Suprapubic skin (tissue), 4 donors: ENCODE measurements at regions not wholly inside any gene's neighbourhood (a gene's known extent, or its start where the extent isn't known, plus 50 kb on each side); places are given as distances from the start of the nearest gene placed in this dataset.

Experiments used
- DNase-seq, 2 donors: peaks; one replicate each; pipeline ENCODE4 v3.0.0-alpha.2; 2019; ENCODE audit warnings: low spot score in 2 of 2
- H3K27ac ChIP-seq: fragments of 200-600 bp; sonication (generic); one replicate; pipeline ENCODE4 v1.5.1; 2019
- H3K27me3 ChIP-seq: fragments of 200-600 bp; sonication (generic); one replicate; pipeline ENCODE4 v1.5.1; 2019
- H3K36me3 ChIP-seq: fragments of 200-600 bp; sonication (generic); one replicate; pipeline ENCODE4 v1.5.1; 2019
- H3K4me1 ChIP-seq: fragments of 200-600 bp; sonication (generic); one replicate; pipeline ENCODE4 v1.5.1; 2019
- H3K4me3 ChIP-seq: fragments of 200-600 bp; sonication (generic); one replicate; pipeline ENCODE4 v1.5.1; 2019; ENCODE audit warnings: mild to moderate bottlenecking
- H3K9me3 ChIP-seq: fragments of 200-600 bp; sonication (generic); one replicate; pipeline ENCODE4 v1.5.1; 2019
- CTCF ChIP-seq, 2 donors: fragments of 200-600 bp in 1 of 2; fragments of 450-650 bp in 1 of 2; sonication (generic) in 1 of 2; IDR thresholded peaks; one replicate each; pipeline ENCODE4 v1.5.1; 2016 to 2019; ENCODE audit warnings: antibody characterized with exemption in 2 of 2, mild to moderate bottlenecking in 1 of 2, moderate library complexity in 1 of 2
- EP300 ChIP-seq: sonication (generic); formaldehyde crosslinking; IDR thresholded peaks from one replicate; pipeline ENCODE4 v1.6.1; 2017; ENCODE audit warnings: antibody characterized with exemption
- POLR2A ChIP-seq, 2 donors: fragments of 450-650 bp; IDR thresholded peaks; one replicate each; pipeline ENCODE4 v1.6.1; 2017; ENCODE audit warnings: antibody characterized with exemption in 2 of 2, mild to moderate bottlenecking in 2 of 2, moderate library complexity in 2 of 2
- POLR2AphosphoS5 ChIP-seq, 3 donors: sonication (generic); formaldehyde crosslinking; IDR thresholded peaks; one replicate each; pipeline ENCODE4 v1.6.1; 2017; ENCODE audit warnings: antibody characterized with exemption in 3 of 3
- WGBS: methylation state at CpG from one replicate; pipeline ENCODE4 v1.1.5; 2018; 5-methylcytosine and 5-hydroxymethylcytosine counted together

DNA sequence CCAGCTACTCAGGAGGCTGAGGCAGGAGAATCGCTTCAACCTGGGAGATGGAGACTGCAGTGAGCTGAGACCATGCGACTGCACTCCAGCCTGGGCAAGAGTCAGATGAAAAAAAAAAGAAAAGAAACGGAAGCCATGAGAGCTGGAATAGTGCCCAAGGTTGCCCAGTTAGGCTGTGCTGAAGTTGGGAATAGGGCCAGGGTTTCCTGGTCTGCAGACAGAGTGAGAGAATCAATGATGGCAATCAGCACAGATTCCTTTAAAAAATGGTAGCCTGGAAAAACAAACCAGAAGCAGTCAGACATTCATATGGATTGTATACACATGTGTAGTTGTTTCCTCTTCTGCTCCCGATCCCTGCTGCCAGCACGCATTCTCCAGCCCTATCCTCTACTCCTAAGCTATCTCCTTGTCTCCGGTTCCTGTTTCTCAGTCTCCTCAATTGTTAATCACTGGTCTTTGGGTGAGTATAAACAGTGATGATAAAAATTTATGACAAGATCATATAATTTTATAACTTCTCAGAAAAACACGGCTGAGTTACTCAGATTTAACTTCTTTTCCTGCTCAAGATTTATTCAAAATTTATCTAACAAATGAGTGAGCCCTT lies 316.2 kb upstream of the UMPS start:
- WGBS = 85% methylated on average over 7 of the region's 7 CpGs
- H3K27ac ChIP-seq = no peak overlapping the region
- no peak overlapping the region for H3K4me3 ChIP-seq
- no peak for DNase-seq
- no peaks in the 10 kb centered on the region for H3K4me1 ChIP-seq
- no peaks in the 10 kb centered on the region for H3K27me3 ChIP-seq
- TF ChIP-seq POLR2A (IDR thresholded peaks at IDR 0.05) (no peak), EP300 (no peak), CTCF (IDR thresholded peaks at IDR 0.05) (no peak), POLR2AphosphoS5 (IDR thresholded peaks at IDR 0.05) (no peak)
- peaks cover 10% of the 10 kb centered on the region for H3K36me3 ChIP-seq
- H3K9me3 ChIP-seq = no peaks in the 10 kb centered on the region

DNA sequence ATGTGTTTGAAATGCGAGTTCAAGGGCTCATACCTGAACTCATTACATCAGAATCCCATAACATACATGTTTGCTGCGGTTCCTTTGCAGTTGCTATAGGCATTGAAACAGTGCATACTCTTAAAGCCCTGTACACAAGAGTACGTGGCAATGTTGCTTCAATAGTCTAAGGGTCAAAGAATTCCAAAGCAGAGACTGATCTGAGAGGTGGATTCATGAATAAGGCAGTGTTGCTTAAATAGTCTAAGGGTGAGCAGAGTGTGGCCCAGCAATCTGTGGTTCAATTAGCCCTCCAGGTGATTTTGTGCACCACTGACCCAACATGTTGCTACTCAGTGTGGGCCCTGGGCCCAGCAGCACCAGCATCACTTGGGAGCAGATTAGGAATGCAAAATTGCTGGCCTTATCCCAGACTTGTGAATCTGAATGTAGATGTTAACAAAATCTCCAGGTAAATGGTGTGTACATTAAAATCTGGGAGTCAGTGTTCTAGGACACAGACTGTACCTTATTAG lies 314.7 kb upstream of the UMPS start:
- Histone ChIP-seq H3K36me3 (peaks cover 14% of the 10 kb centered on the region), H3K4me3 (no peak overlapping the region), H3K4me1 (no peaks in the 10 kb centered on the region), H3K9me3 (no peaks in the 10 kb centered on the region), H3K27ac (no peak overlapping the region), H3K27me3 (no peaks in the 10 kb centered on the region)
- TF ChIP-seq EP300 (no peak), POLR2AphosphoS5 (IDR thresholded peaks at IDR 0.05) (no peak), POLR2A (IDR thresholded peaks at IDR 0.05) (no peak)
- WGBS = 88% methylated on average over 3 of the region's 3 CpGs
- no peak for DNase-seq

DNA sequence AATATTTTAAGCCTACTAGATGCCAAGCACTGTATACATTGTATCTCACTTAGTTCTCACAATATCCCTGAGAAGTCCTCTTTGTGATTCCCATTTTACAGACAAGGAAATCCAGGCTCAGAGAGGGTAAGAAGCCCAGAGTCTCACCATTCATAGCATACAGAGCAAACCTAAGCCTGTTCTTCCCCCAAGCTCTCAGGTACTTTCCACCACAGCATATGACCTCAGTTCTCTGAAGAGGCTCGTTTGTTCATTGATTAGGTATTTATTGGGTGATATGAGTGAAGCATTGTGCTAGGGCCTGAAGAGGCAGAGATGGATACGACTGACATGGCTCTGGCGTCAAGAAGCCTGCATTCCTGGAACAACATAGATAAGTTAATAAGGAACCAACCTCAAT lies 310.9 kb upstream of the UMPS start:
- TF ChIP-seq POLR2AphosphoS5 (IDR thresholded peaks at IDR 0.05) (no peak), EP300 (no peak), POLR2A (IDR thresholded peaks at IDR 0.05) (no peak), CTCF (IDR thresholded peaks at IDR 0.05) (no peak)
- Histone ChIP-seq H3K36me3 (peaks cover 13% of the 10 kb centered on the region), H3K4me3 (no peak overlapping the region), H3K27me3 (no peaks in the 10 kb centered on the region), H3K9me3 (no peaks in the 10 kb centered on the region), H3K4me1 (no peaks in the 10 kb centered on the region), H3K27ac (no peak overlapping the region)
- DNase-seq = no peak
- WGBS = 73% methylated on average over 3 of the region's 3 CpGs

DNA sequence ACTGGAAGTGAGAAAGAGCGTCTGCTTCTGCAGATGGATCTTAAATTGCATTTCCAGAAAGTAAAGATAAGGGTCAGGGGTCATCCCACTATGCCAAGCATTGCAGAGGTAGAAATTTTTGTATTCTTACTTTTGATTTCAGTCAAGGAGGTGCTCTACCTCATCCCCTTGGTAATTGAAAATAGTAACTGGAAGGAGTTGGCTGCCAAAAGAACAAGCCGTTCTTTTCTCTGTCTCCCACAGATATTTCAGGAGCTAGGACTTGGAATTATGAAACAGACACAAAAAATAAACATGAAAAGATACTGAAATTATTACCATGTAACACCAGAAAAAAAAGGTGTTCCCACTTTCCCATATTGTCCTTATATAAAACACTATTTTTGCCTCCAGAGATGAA lies 309.9 kb upstream of the UMPS start:
- no peaks in the 10 kb centered on the region for H3K27me3 ChIP-seq
- H3K9me3 ChIP-seq = no peaks in the 10 kb centered on the region
- no peak for DNase-seq
- peaks cover 13% of the 10 kb centered on the region for H3K36me3 ChIP-seq
- no peak overlapping the region for H3K4me3 ChIP-seq
- no peak overlapping the region for H3K27ac ChIP-seq
- TF ChIP-seq POLR2A (IDR thresholded peaks at IDR 0.05) = no peak
- no peak for TF ChIP-seq POLR2AphosphoS5 (IDR thresholded peaks at IDR 0.05)
- TF ChIP-seq EP300 = no peak
- TF ChIP-seq CTCF (IDR thresholded peaks at IDR 0.05) = no peak
- no peaks in the 10 kb centered on the region for H3K4me1 ChIP-seq
- WGBS = 90% methylated on average over 2 of the region's 2 CpGs

DNA sequence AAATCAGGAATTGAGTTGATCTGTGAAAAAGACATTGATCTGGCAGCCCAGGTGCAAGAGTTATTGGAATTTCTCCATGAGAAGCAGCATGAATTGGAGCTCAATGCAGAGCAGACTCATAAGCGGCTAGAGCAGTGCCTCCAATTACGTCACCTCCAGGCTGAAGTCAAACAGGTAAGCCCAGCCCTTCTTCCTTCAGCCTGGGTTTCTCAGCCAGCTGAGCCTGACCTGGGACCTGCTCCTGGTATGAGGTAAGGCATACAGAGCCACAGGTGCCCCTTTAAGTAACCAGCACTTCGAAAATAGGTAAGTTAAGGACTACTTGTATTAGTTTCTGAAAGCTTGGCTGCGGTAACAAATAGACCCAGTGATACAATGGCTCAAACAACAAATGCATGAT lies 307.4 kb upstream of the UMPS start:
- Histone ChIP-seq H3K4me3 (no peak overlapping the region), H3K27ac (no peak overlapping the region), H3K4me1 (no peaks in the 10 kb centered on the region), H3K9me3 (no peaks in the 10 kb centered on the region), H3K27me3 (no peaks in the 10 kb centered on the region), H3K36me3 (peaks cover 9% of the 10 kb centered on the region)
- TF ChIP-seq POLR2A (IDR thresholded peaks at IDR 0.05) (no peak), CTCF (IDR thresholded peaks at IDR 0.05) (no peak), EP300 (no peak), POLR2AphosphoS5 (IDR thresholded peaks at IDR 0.05) (no peak)
- WGBS = 82% methylated on average over 4 of the region's 4 CpGs
- no peak for DNase-seq

DNA sequence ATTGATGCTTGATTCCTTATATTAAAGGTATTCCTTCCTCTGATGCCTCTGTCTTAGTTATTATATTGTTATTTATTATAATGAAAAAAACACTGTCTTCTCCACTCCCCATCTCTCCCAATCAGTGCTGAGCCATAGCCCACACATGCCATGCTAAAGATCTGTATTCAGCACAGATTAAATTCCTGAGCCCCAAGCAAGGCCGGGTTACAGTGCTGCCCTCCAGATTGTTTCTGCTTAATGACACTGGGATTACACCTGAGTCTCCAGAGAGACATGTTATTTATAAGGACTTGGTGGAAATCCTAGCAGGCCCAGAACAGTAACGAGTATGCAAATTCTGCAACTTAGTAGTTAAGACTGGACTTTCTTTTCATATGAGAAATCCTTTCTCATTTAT lies 305.9 kb upstream of the UMPS start:
- Histone ChIP-seq H3K27me3 (no peaks in the 10 kb centered on the region), H3K27ac (no peak overlapping the region), H3K9me3 (no peaks in the 10 kb centered on the region), H3K4me3 (no peak overlapping the region), H3K36me3 (peaks cover 9% of the 10 kb centered on the region), H3K4me1 (peaks cover 8% of the 10 kb centered on the region)
- TF ChIP-seq CTCF (IDR thresholded peaks at IDR 0.05) (no peak), POLR2A (IDR thresholded peaks at IDR 0.05) (no peak)
- 86% methylated on average over 2 of the region's 2 CpGs for WGBS
- DNase-seq = no peak
